Esophagus squamous epithelium (tissue), 4 donors: ENCODE measurements at regions not wholly inside any gene's neighbourhood (a gene's known extent, or its start where the extent isn't known, plus 50 kb on each side); places are given as distances from the start of the nearest gene placed in this dataset.

Source experiments
- CTCF ChIP-seq, 6 experiments: fragments of 450-650 bp in 4 of 6; fragments of 200-600 bp in 2 of 6; sonication (generic) in 2 of 6; IDR thresholded peaks; one replicate each; pipeline ENCODE4 v1.5.1; 2016 to 2019; ENCODE audit warnings: antibody characterized with exemption in 6 of 6, mild to moderate bottlenecking in 4 of 6, moderate library complexity in 4 of 6
- POLR2A ChIP-seq, 4 donors: fragments of 450-650 bp; IDR thresholded peaks; one replicate each; pipeline ENCODE4 v1.6.1; 2017; ENCODE audit warnings: antibody characterized with exemption in 4 of 4, mild to moderate bottlenecking in 4 of 4, moderate library complexity in 3 of 4

- no peak for TF ChIP-seq CTCF (IDR thresholded peaks at IDR 0.05)
- no peak for TF ChIP-seq POLR2A (IDR thresholded peaks at IDR 0.05)
Observed at GRCh38 chr4:179871726-179872125, 2371.5 kb upstream of the TENM3 start.
